Adrenal gland (tissue), 9 donors: ENCODE measurements at regions not wholly inside any gene's neighbourhood (a gene's known extent, or its start where the extent isn't known, plus 50 kb on each side); places are given as distances from the start of the nearest gene placed in this dataset.

Experiments used
- DNase-seq, 7 donors: peaks; one replicate each; pipeline ENCODE4 v3.0.0-alpha.2; 2019 to 2020
- H3K27ac ChIP-seq, 5 donors: fragments of 200-600 bp; sonication (generic) in 4 of 5; 1 replicate in 3 of 5; 2 replicates in 2 of 5; pipeline versions ENCODE4 v1.5.1 to v1.8.0; 2016 to 2020; ENCODE audit warnings: mild to moderate bottlenecking in 1 of 5
- H3K27me3 ChIP-seq: fragments of 200-600 bp; 2 replicates; pipeline ENCODE4 v1.8.0; 2021
- H3K36me3 ChIP-seq, 2 donors: fragments of 200-600 bp; replicated peaks in 1 of 2; 1 replicate in 1 of 2; 2 replicates in 1 of 2; pipeline versions ENCODE4 v1.5.1 to v1.8.0; 2018 to 2022
- H3K4me1 ChIP-seq, 2 donors: fragments of 200-600 bp; replicated peaks in 1 of 2; 1 replicate in 1 of 2; 2 replicates in 1 of 2; pipeline versions ENCODE4 v1.5.1 to v1.8.0; 2018 to 2021
- H3K4me3 ChIP-seq, 4 donors: fragments of 200-600 bp; sonication (generic) in 3 of 4; one replicate each; pipeline ENCODE4 v1.5.1; 2016 to 2018
- H3K9me3 ChIP-seq, 3 donors: fragments of 200-600 bp; sonication (generic) in 1 of 3; replicated peaks in 1 of 3; 1 replicate in 2 of 3; 2 replicates in 1 of 3; pipeline versions ENCODE4 v1.5.1 to v1.8.0; 2016 to 2021
- CTCF ChIP-seq, 6 experiments: fragments of 450-650 bp in 4 of 6; fragments of 200-600 bp in 2 of 6; sonication (generic) in 1 of 6; IDR thresholded peaks; 1 replicate in 5 of 6; 2 replicates in 1 of 6; pipeline versions ENCODE4 v1.5.1 to v1.8.0; 2016 to 2021; ENCODE audit warnings: antibody characterized with exemption in 6 of 6, mild to moderate bottlenecking in 2 of 6, moderate library complexity in 1 of 6
- POLR2A ChIP-seq, 2 donors: fragments of 450-650 bp; IDR thresholded peaks; one replicate each; pipeline ENCODE4 v1.6.1; 2017; ENCODE audit warnings: antibody characterized with exemption in 2 of 2, mild to moderate bottlenecking in 2 of 2, moderate library complexity in 1 of 2
- WGBS, 4 donors: extraction: QIAGEN DNeasy Blood & Tissue Kit in 2 of 4; methylation state at CpG; one replicate each; pipeline versions ENCODE4 v1.1.5 to v1.1.7; 2013 to 2017; 5-methylcytosine and 5-hydroxymethylcytosine counted together
- intact Hi-C, 2 donors: fragments of 100-400 bp; cut with DNase I; formaldehyde crosslinking; loops; one replicate each; pipeline versions ENCODE4 v1.14.1 to v1.15.0; 2022 to 2023
- donor health status: healthy with polysubstance abuse.
- donor health status: Bipolar disorder and iron deficiency.
- donor health status: DM: yes; HTN: yes; CAD: no.
- donor health status: DM: no; HTN: no; CAD: no.
- donor health status: DM: no; HTN: no; CAD: no.

GRCh38 chr4:182133033-182133432 lies 110.2 kb upstream of the TENM3 start:
- Histone ChIP-seq H3K4me1 (no peaks in the 10 kb centered on the region), H3K27ac (no peak overlapping the region), H3K9me3 (no peaks in the 10 kb centered on the region), H3K27me3 (no peaks in the 10 kb centered on the region), H3K4me3 (no peak overlapping the region), H3K36me3 (no peaks in the 10 kb centered on the region)
- intact Hi-C loops = no loop called here
- WGBS, 4 donors = 83 to 91% (median 88%) methylated on average over 3 of the region's 3 CpGs
- no peak for DNase-seq
- TF ChIP-seq CTCF (IDR thresholded peaks at IDR 0.05) = no peak
- no peak for TF ChIP-seq POLR2A (IDR thresholded peaks at IDR 0.05)

GRCh38 chr4:182134261-182134660 lies 108.9 kb upstream of the TENM3 start:
- no peak overlapping the region for H3K27ac ChIP-seq
- DNase-seq = no peak
- no peak overlapping the region for H3K4me3 ChIP-seq
- H3K27me3 ChIP-seq = no peaks in the 10 kb centered on the region
- H3K36me3 ChIP-seq = no peaks in the 10 kb centered on the region
- no peak for TF ChIP-seq POLR2A (IDR thresholded peaks at IDR 0.05)
- no peak for TF ChIP-seq CTCF (IDR thresholded peaks at IDR 0.05)
- no peaks in the 10 kb centered on the region for H3K9me3 ChIP-seq
- intact Hi-C loops = no loop called here
- no peaks in the 10 kb centered on the region for H3K4me1 ChIP-seq

- no peak for DNase-seq
- TF ChIP-seq POLR2A (IDR thresholded peaks at IDR 0.05) (no peak), CTCF (IDR thresholded peaks at IDR 0.05) (no peak)
- Histone ChIP-seq H3K9me3 (no peaks in the 10 kb centered on the region), H3K27ac (no peak overlapping the region), H3K27me3 (no peaks in the 10 kb centered on the region), H3K36me3 (no peaks in the 10 kb centered on the region), H3K4me1 (no peaks in the 10 kb centered on the region), H3K4me3 (no peak overlapping the region)
- intact Hi-C loops = no loop called here
- 78 to 86% (median 80%) methylated on average over 3 of the region's 3 CpGs for WGBS, 4 donors
Observed at GRCh38 chr4:182136201-182136600, 107.0 kb upstream of the TENM3 start.

- no peak overlapping the region for H3K27ac ChIP-seq
- no peak for DNase-seq
- H3K4me3 ChIP-seq = no peak overlapping the region
- H3K27me3 ChIP-seq = no peaks in the 10 kb centered on the region
- peaks cover 1 to 2% of the 10 kb centered on the region in 2 donors for H3K4me1 ChIP-seq
- WGBS, 4 donors = 65 to 73% (median 69%) methylated on average over 4 of the region's 4 CpGs
- intact Hi-C loops = no loop called here
- H3K9me3 ChIP-seq = no peaks in the 10 kb centered on the region
- no peaks in the 10 kb centered on the region for H3K36me3 ChIP-seq
- TF ChIP-seq POLR2A (IDR thresholded peaks at IDR 0.05) (no peak), CTCF (IDR thresholded peaks at IDR 0.05) (no peak)
Observed at GRCh38 chr4:182137343-182137742, 105.9 kb upstream of the TENM3 start.
